Brain microvascular endothelial cell (primary cell): ENCODE measurements at regions not wholly inside any gene's neighbourhood (a gene's known extent, or its start where the extent isn't known, plus 50 kb on each side); places are given as distances from the start of the nearest gene placed in this dataset.

Experiments
- DNase-seq: peaks from one replicate; pipeline ENCODE4 v3.0.0-alpha.2; 2020
- H3K27ac ChIP-seq: fragments of 250-450 bp; sonication (Bioruptor Pico); 2 replicates; pipeline ENCODE4 v1.5.1; 2020; ENCODE audit warnings: mild to moderate bottlenecking, moderate library complexity
- H3K27me3 ChIP-seq: fragments of 250-450 bp; sonication (Bioruptor Pico); replicated peaks from 2 replicates; pipeline ENCODE4 v1.5.1; 2020; ENCODE audit warnings: mild to moderate bottlenecking
- H3K36me3 ChIP-seq: fragments of 250-450 bp; sonication (Bioruptor Pico); replicated peaks from 2 replicates; pipeline ENCODE4 v1.5.1; 2020; ENCODE audit warnings: mild to moderate bottlenecking
- H3K4me3 ChIP-seq: 2 replicates; pipeline ENCODE4 v1.5.1; 2011; ENCODE audit warnings: low read depth, mild to moderate bottlenecking, control low read depth, low read length, moderate library complexity
- CTCF ChIP-seq: IDR thresholded peaks from 2 replicates; pipeline ENCODE4 v1.5.1; 2011; ENCODE audit warnings: low read depth, mild to moderate bottlenecking, moderate library complexity, low read length, control low read depth, inconsistent platforms; ENCODE audit errors: missing control alignments
- in situ Hi-C: cut with HindIII; loops from 2 replicates; pipeline ENCODE4 v1.10.0; 2017; ENCODE audit warnings: low sequenced_read_pairs, low pct_ligation_motif_present

GRCh38 chr6:126867641-126868040 is 250.8 kb upstream of the RSPO3 start:
- Histone ChIP-seq H3K4me3 (no peak overlapping the region), H3K36me3 (no peaks in the 10 kb centered on the region), H3K27me3 (no peaks in the 10 kb centered on the region), H3K27ac (no peak overlapping the region)
- no peak for DNase-seq
- in situ Hi-C loops = no loop called here
- TF ChIP-seq CTCF = no peak

- peak; percentile 31 for DNase-seq
Measured at GRCh38 chr6:126873351-126873750, 245.1 kb upstream of the RSPO3 start.

GRCh38 chr6:126873791-126874190 is 244.7 kb upstream of the RSPO3 start:
- Histone ChIP-seq H3K27me3 (no peaks in the 10 kb centered on the region), H3K4me3 (no peak overlapping the region), H3K27ac (no peak overlapping the region), H3K36me3 (no peaks in the 10 kb centered on the region)
- in situ Hi-C loops = no loop called here
- no peak for DNase-seq
- no peak for TF ChIP-seq CTCF

More at GRCh38 chr6:126873351-126873750, 245.1 kb upstream of the RSPO3 start:
- no peaks in the 10 kb centered on the region for H3K36me3 ChIP-seq
- H3K4me3 ChIP-seq = no peak overlapping the region
- no peak for TF ChIP-seq CTCF
- no peak overlapping the region for H3K27ac ChIP-seq
- in situ Hi-C loops = no loop called here
- no peaks in the 10 kb centered on the region for H3K27me3 ChIP-seq

- in situ Hi-C loops = no loop called here
- no peak overlapping the region for H3K27ac ChIP-seq
- no peaks in the 10 kb centered on the region for H3K36me3 ChIP-seq
- no peaks in the 10 kb centered on the region for H3K27me3 ChIP-seq
- no peak for TF ChIP-seq CTCF
- no peak for DNase-seq
- H3K4me3 ChIP-seq = no peak overlapping the region
Measured at GRCh38 chr6:126876446-126876845, 242.0 kb upstream of the RSPO3 start.

GRCh38 chr6:126880964-126881363 is 237.5 kb upstream of the RSPO3 start:
- no peak for DNase-seq
- Histone ChIP-seq H3K27ac (no peak overlapping the region), H3K4me3 (no peak overlapping the region), H3K27me3 (no peaks in the 10 kb centered on the region), H3K36me3 (no peaks in the 10 kb centered on the region)
- in situ Hi-C loops = no loop called here
- no peak for TF ChIP-seq CTCF

- no peak overlapping the region for H3K4me3 ChIP-seq
- no peak for DNase-seq
- no peaks in the 10 kb centered on the region for H3K27me3 ChIP-seq
- TF ChIP-seq CTCF = no peak
- H3K27ac ChIP-seq = no peak overlapping the region
- in situ Hi-C loops = no loop called here
- H3K36me3 ChIP-seq = no peaks in the 10 kb centered on the region
Measured at GRCh38 chr6:126886106-126886505, 232.4 kb upstream of the RSPO3 start.
